ENCODE measurements at regions not wholly inside any gene's neighbourhood (a gene's known extent, or its start where the extent isn't known, plus 50 kb on each side); places are given as distances from the start of the nearest gene placed in this dataset.
A peak's percentile ranks its signal among the peaks of the same experiment; 100 is the strongest.

- no peak for DNase-seq (ENCODE audit: low read depth, low spot score)
Measured at GRCh38 chr5:33287242-33287641, 153.5 kb upstream of the TARS1 start.

DNA sequence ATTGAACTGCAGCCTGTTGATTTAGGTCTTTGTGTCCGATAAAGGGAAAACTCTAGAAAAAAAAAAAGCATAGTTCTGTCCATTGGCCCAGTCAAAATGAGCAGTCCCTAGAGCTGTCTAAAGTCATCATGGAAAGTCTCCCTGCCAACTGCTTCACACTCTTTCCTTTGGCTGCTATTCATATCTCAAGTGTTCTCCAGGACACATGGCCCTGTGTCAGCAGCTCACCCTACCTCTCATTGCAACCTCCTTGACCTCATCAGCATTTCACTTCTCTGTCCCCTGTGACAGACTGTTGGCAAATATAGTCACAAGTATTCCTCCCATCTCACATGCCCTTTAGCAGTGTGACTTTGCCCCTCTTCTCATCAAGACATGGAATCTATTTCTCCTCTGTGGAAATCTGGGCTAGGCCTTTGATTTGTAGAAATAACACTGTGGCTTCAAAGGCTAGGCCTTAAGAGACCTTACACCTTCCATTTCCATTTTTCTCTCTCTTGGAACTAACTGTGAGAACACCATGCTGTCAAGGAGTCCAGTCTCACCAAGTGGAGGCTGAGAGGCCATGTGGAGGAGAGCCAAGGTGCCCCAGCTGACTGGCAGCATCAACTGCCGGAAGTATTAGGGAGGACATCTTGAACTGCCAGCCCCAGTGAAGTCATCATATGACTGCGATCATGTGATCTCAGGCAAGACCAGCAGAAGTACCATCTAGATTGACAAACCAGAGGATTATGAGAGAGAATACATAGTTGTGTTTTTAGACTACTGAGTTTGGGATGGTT lies 149.4 kb upstream of the TARS1 start:
- no peak for DNase-seq (ENCODE audit: low read depth, low spot score)

- DNase-seq (ENCODE audit: low read depth, low spot score) = peak; percentile 34
Measured at GRCh38 chr5:33297760-33298216, 143.0 kb upstream of the TARS1 start.

DNA sequence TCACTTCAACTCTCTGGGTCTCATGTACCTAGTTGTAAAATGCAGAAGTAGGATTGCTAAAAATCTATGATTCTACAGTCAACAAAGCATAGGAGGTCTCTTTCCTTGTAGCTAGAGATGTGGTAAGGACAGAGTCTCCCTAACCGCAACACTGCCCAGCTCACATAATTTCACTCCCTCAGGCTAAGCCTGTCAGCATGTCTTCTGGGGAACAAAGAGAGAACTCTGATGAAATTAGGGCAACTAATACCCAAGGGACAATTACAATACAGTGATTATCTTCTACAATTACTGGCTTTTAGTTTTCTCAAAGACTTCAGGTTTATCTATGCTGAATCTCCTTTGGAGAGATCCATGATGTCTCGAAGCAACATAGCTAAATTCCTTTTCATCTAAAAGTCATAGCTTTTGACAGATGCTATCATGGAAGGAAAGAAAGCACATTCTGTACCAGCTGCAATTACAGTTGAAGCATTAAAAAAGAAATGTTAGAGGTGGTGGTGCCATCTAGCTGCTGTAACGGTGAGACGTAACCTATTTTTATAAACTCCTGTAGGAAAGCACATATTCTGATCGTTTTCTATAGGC lies 141.1 kb upstream of the TARS1 start:
- peak; percentile 67 for DNase-seq (ENCODE audit: low read depth, low spot score)

- DNase-seq (ENCODE audit: low read depth, low spot score) = no peak
Measured at GRCh38 chr5:33300209-33300742, 140.5 kb upstream of the TARS1 start.

GRCh38 chr5:33303579-33304095 lies 137.1 kb upstream of the TARS1 start:
- no peak for DNase-seq (ENCODE audit: low read depth, low spot score)

DNA sequence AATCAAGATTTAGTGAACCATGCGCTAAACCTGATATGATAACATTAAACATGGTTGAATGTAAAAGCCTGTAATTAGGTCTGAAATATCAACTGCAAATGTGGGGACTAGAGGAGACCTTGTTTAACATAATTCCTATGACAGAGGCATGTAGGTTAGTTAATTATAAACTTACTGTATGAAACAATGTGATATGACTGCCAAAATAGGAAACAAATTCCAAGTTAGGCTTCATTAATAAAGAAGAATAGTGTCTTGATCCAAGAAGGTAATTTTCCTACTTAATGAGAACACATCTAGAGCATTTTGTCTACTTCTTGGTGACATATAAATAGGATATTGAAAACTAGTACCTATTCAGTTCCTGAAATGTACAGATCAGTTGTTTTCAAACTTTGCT lies 136.2 kb upstream of the TARS1 start:
- DNase-seq (ENCODE audit: low read depth, low spot score) = no peak

DNA sequence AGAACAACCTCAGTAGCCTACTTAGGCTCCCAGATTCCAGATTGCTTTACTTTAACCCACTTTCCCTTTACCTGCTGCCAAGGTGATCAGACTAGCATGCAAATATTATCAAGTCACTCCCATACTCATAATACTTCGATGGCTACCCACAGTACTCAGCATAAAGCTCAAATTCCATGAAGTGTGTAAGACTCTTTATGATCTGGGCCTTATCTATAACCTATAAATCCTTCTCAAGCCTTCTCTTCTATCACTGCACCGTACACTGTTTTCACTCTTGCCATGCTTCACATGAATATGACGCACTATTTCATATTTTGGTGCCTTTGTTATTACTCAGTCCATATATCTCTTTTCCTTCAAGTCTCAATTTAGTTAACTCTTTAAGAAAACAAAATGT lies 135.2 kb upstream of the TARS1 start:
- no peak for DNase-seq (ENCODE audit: low read depth, low spot score)

- no peak for DNase-seq (ENCODE audit: low read depth, low spot score)
Measured at GRCh38 chr5:33306758-33307157, 134.0 kb upstream of the TARS1 start.

GRCh38 chr5:33308586-33308985 lies 132.2 kb upstream of the TARS1 start:
- no peak for DNase-seq (ENCODE audit: low read depth, low spot score)

- no peak for DNase-seq (ENCODE audit: low read depth, low spot score)
Measured at GRCh38 chr5:33309068-33309467, 131.7 kb upstream of the TARS1 start.

DNA sequence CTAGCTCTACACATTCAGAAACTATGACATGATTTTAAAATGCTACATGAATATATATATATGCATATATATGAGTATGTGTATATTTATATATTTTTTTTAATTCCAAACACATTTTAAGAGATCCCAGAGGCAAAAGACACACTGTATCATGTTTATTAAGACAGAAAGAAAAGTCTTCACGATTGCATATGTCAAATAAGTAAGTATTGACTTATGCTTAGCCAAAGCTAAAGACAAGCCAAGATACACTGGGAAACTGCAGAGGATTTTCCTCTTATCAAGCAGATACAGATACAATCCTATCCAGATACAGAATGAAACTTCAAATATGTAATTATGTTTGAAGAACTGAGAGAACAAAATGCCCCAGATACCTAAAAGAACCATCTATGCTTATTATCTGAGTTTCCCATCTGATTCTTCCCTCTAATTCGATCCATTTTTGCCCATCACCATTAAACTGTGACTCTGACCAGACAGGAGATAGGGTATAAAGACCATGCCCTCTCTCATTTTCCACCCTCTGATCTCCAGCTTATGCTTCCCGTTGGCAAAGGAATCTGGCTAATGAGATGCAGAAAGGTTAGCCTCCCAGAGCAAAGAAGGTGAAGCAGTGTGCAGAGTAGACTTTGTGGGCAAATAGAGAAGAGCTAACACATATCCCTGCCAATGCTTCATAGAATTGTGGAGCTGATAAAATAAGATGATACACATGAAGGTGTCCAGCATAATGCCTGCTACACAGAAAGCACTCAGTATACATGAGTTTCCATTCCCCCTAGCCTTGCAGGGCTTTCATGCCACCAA lies 131.0 kb upstream of the TARS1 start:
- DNase-seq (ENCODE audit: low read depth, low spot score) = no peak

GRCh38 chr5:33310451-33310850 lies 130.3 kb upstream of the TARS1 start:
- DNase-seq (ENCODE audit: low read depth, low spot score) = no peak

- no peak for DNase-seq (ENCODE audit: low read depth, low spot score)
Measured at GRCh38 chr5:33311893-33312292, 128.9 kb upstream of the TARS1 start.

- DNase-seq (ENCODE audit: low read depth, low spot score) = no peak
Measured at GRCh38 chr5:33312571-33313549, 127.9 kb upstream of the TARS1 start.

DNA sequence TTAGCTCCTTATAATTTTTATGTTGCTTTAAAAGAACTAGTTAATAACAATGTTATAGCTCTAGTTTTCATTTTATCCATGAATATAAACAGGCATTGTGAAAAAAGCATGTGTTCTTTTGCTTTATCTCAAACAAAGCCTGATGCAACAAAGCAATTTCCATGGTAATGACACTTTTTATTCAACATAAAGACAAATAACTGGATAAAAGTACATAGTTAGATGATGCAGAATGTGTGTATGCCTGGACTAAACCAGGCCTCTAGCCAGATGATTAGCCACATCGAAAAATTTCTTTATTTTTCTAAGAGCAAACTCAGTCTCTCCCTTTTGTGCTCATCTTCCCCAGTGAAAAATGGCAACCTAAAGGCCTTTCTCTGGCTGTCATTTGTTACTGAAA lies 125.6 kb upstream of the TARS1 start:
- no peak for DNase-seq (ENCODE audit: low read depth, low spot score)

- no peak for DNase-seq (ENCODE audit: low read depth, low spot score)
Measured at GRCh38 chr5:33316773-33317172, 124.0 kb upstream of the TARS1 start.

GRCh38 chr5:33317271-33317670 lies 123.5 kb upstream of the TARS1 start:
- no peak for DNase-seq (ENCODE audit: low read depth, low spot score)

DNA sequence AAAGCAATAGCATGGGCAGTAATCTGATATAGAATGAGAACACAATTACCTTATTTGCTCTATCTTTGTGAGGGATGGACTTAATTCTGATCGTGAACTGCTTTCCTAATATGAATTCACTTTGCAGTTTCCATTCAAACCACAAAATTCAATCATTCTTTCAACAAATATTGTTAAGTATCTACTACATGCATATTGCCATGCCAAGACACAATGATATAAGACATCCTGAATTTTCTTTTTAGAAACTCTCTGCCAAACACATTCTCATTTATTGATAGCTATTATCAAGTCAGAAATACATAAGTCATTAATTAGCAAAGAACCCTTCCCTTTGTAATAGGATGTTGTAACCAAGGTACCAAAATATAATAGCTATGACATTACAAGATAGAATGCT lies 121.6 kb upstream of the TARS1 start:
- DNase-seq (ENCODE audit: low read depth, low spot score) = no peak

- no peak for DNase-seq (ENCODE audit: low read depth, low spot score)
Measured at GRCh38 chr5:33319841-33320240, 120.9 kb upstream of the TARS1 start.

- DNase-seq (ENCODE audit: low read depth, low spot score) = no peak
Measured at GRCh38 chr5:33321026-33321425, 119.7 kb upstream of the TARS1 start.

Data from ELF-1 (cell line).